ENCODE measurements at regions not wholly inside any gene's neighbourhood (a gene's known extent, or its start where the extent isn't known, plus 50 kb on each side); places are given as distances from the start of the nearest gene placed in this dataset.
A peak's percentile ranks its signal among the peaks of the same experiment; 100 is the strongest.

- no peaks in the 10 kb centered on the region for H3K27me3 ChIP-seq (ENCODE audit: control insufficient read depth in 4 of 4, insufficient read depth in 4 of 4, low read length in 3 of 4)
- H3K4me3 ChIP-seq (ENCODE audit: low read depth in 1 of 3, low read length in 3 of 3) = no peak overlapping the region
- DNase-seq (ENCODE audit: low spot score) = no peak
- H3K9me3 ChIP-seq (ENCODE audit: control insufficient read depth in 4 of 4, low read length in 3 of 4) = no peaks in the 10 kb centered on the region
- no peak for TF ChIP-seq ZBTB33 (IDR thresholded peaks at IDR 0.05)
- TF ChIP-seq RXRA (IDR thresholded peaks at IDR 0.05) = peak; percentile 7 to 36
- no peaks in the 10 kb centered on the region for H3K36me3 ChIP-seq (ENCODE audit: control insufficient read depth in 4 of 4, insufficient read depth in 3 of 4, low read depth in 1 of 4, low read length in 3 of 4)
- no peak overlapping the region for H3K9ac ChIP-seq (ENCODE audit: low read depth in 1 of 2, low read length in 2 of 2)
- WGBS = 83% methylated on average over 1 of the region's 1 CpG
- H3K27ac ChIP-seq (ENCODE audit: low read depth in 1 of 2, low read length in 2 of 2) = no peak overlapping the region
- H3K4me1 ChIP-seq (ENCODE audit: control insufficient read depth in 4 of 4, insufficient read depth in 4 of 4, low read length in 3 of 4) = peaks cover 0 to 19% (median 9%) of the 10 kb centered on the region in 4 donors
Observed at GRCh38 chr6:25133568-25133967, 145.6 kb upstream of the CARMIL1 start.

GRCh38 chr6:25136854-25137253 is 142.3 kb upstream of the CARMIL1 start:
- WGBS = 25% methylated on average over 3 of the region's 3 CpGs
- Histone ChIP-seq H3K36me3 (ENCODE audit: control insufficient read depth in 4 of 4, insufficient read depth in 3 of 4, low read depth in 1 of 4, low read length in 3 of 4) (no peaks in the 10 kb centered on the region), H3K4me3 (ENCODE audit: low read depth in 1 of 3, low read length in 3 of 3) (peak overlapping the region in 1 of 3 donors; percentile 61), H3K9ac (ENCODE audit: low read depth in 1 of 2, low read length in 2 of 2) (peak overlapping the region; percentile 5 to 22), H3K27me3 (ENCODE audit: control insufficient read depth in 4 of 4, insufficient read depth in 4 of 4, low read length in 3 of 4) (no peaks in the 10 kb centered on the region), H3K27ac (ENCODE audit: low read depth in 1 of 2, low read length in 2 of 2) (peak overlapping the region; percentile 79 to 97), H3K9me3 (ENCODE audit: control insufficient read depth in 4 of 4, low read length in 3 of 4) (no peaks in the 10 kb centered on the region), H3K4me1 (ENCODE audit: control insufficient read depth in 4 of 4, insufficient read depth in 4 of 4, low read length in 3 of 4) (peaks cover 1 to 19% (median 9%) of the 10 kb centered on the region in 4 donors)
- TF ChIP-seq YY1 (IDR thresholded peaks at IDR 0.05) (peak; percentile 13), FOXA1 (IDR thresholded peaks at IDR 0.05) (no peak), RAD21 (IDR thresholded peaks at IDR 0.05) (peak in 1 of 2 donors; percentile 20), REST (IDR thresholded peaks at IDR 0.05) (peak; percentile 92), SP1 (IDR thresholded peaks at IDR 0.05) (peak; percentile 14), RXRA (IDR thresholded peaks at IDR 0.05) (no peak), NR2F2 (IDR thresholded peaks at IDR 0.05) (peak; percentile 34), CTCF (IDR thresholded peaks at IDR 0.05; ENCODE audit: low read depth, low read length, missing input control) (no peak)
- no peak for DNase-seq (ENCODE audit: low spot score)

GRCh38 chr6:25137480-25137879 is 141.7 kb upstream of the CARMIL1 start:
- TF ChIP-seq RAD21 (IDR thresholded peaks at IDR 0.05) (no peak), HNF4A (conservative IDR thresholded peaks at IDR 0.05) (no peak)
- Histone ChIP-seq H3K9me3 (ENCODE audit: control insufficient read depth in 4 of 4, low read length in 3 of 4) (no peaks in the 10 kb centered on the region), H3K4me3 (ENCODE audit: low read depth in 1 of 3, low read length in 3 of 3) (peak overlapping the region in 2 of 3 donors; percentile 61 to 63), H3K27me3 (ENCODE audit: control insufficient read depth in 4 of 4, insufficient read depth in 4 of 4, low read length in 3 of 4) (no peaks in the 10 kb centered on the region), H3K27ac (ENCODE audit: low read depth in 1 of 2, low read length in 2 of 2) (peak overlapping the region; percentile 79 to 97), H3K4me1 (ENCODE audit: control insufficient read depth in 4 of 4, insufficient read depth in 4 of 4, low read length in 3 of 4) (peaks cover 1 to 19% (median 9%) of the 10 kb centered on the region in 4 donors), H3K36me3 (ENCODE audit: control insufficient read depth in 4 of 4, insufficient read depth in 3 of 4, low read depth in 1 of 4, low read length in 3 of 4) (no peaks in the 10 kb centered on the region), H3K9ac (ENCODE audit: low read depth in 1 of 2, low read length in 2 of 2) (peak overlapping the region; percentile 49 to 97)
- DNase-seq (ENCODE audit: low spot score) = no peak
- 52% methylated on average over 7 of the region's 7 CpGs for WGBS

Data from liver (tissue), 8 donors.